Memory B cell (primary cell): ENCODE measurements at regions not wholly inside any gene's neighbourhood (a gene's known extent, or its start where the extent isn't known, plus 50 kb on each side); places are given as distances from the start of the nearest gene placed in this dataset.

Experiments
- ATAC-seq: fragments of 150-1000 bp; cut with Tn5 transposase; 2 replicates; pipeline ENCODE4 v1.10.0; 2021; ENCODE audit warnings: low read depth, mild to moderate bottlenecking, moderate library complexity
- DNase-seq, 2 donors: peaks; one replicate each; pipeline ENCODE4 v3.0.0; 2022; ENCODE audit warnings: low spot score in 2 of 2
- H3K27ac Mint-ChIP-seq: one replicate; pipeline ENCODE4 v1.8.0; 2022; ENCODE audit warnings: mild to moderate bottlenecking, moderate library complexity, mixed read lengths
- H3K27me3 Mint-ChIP-seq: one replicate; pipeline ENCODE4 v1.8.0; 2022; ENCODE audit warnings: mixed read lengths
- H3K36me3 Mint-ChIP-seq: one replicate; pipeline ENCODE4 v1.8.0; 2022; ENCODE audit warnings: mild to moderate bottlenecking, mixed read lengths
- H3K4me1 Mint-ChIP-seq: one replicate; pipeline ENCODE4 v1.8.0; 2022; ENCODE audit warnings: mixed read lengths
- H3K4me3 Mint-ChIP-seq: one replicate; pipeline ENCODE4 v1.8.0; 2022; ENCODE audit warnings: mild to moderate bottlenecking, moderate library complexity, mixed read lengths
- H3K9me3 Mint-ChIP-seq: one replicate; pipeline ENCODE4 v1.8.0; 2022; ENCODE audit warnings: mixed read lengths

DNA sequence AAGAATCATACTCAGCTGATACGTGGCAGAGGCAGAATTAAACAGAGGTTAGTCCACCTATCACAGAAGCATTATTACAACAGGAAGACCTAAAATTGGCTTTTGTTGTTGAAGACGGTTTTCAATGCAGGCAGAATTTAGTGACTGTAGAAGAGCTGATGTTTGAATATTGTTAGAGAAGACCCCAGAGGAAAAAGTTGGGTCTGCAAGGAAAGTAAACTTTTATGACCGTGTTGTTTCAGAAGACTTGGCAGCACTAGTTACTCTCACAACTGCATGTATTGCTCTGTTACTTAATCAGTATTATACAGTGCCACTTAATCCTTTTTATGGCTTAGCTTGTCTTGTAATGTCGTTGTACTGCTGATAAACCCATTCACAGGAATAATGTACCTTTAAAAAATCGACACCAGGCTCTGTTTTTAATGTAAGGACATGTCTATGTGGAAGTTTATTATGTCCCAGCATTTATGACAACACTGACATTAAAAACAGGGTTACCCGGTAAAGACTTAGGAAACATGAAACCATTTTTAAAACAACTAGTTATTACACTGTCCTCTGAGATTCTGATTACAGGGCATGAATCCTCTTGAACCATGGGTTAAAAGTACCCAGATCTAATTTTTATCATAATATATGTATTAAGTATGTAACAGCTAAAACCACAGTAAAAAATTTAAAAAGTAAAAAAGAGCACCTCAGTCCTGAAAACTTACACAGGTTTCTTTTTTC, 235.4 kb downstream of the TTLL7 start:
- no peak for DNase-seq
- peaks cover 2% of the 10 kb centered on the region for H3K27me3 Mint-ChIP-seq
- ATAC-seq, result no peak
- H3K27ac Mint-ChIP-seq, result no peak overlapping the region
- no peaks in the 10 kb centered on the region for H3K9me3 Mint-ChIP-seq
- H3K4me1 Mint-ChIP-seq, result peaks cover 21% of the 10 kb centered on the region
- no peak overlapping the region for H3K4me3 Mint-ChIP-seq
- H3K36me3 Mint-ChIP-seq, result no peaks in the 10 kb centered on the region

DNA sequence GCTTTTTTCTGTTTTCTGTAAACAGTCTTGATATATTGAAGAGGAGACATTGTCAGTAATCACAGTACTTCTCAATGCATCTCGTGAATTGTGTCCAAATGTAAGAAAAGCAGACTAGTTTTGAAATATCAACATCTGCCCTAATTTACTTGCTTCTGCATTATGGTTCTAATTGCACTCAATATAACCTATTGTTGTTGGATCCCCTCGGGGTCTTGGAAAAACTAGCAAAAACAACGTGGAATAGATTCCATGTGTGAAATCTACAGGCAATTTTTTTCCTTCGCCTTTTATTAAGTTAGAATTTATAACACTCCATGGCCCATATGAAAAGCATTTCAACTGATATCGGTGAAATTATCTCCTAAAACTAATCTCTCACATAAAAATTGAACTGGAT, 236.5 kb downstream of the TTLL7 start:
- Mint-ChIP-seq H3K27me3 (peaks cover 2% of the 10 kb centered on the region), H3K36me3 (no peaks in the 10 kb centered on the region), H3K4me3 (no peak overlapping the region), H3K4me1 (peaks cover 21% of the 10 kb centered on the region), H3K9me3 (no peaks in the 10 kb centered on the region), H3K27ac (no peak overlapping the region)
- no peak for DNase-seq
- ATAC-seq, result no peak

DNA sequence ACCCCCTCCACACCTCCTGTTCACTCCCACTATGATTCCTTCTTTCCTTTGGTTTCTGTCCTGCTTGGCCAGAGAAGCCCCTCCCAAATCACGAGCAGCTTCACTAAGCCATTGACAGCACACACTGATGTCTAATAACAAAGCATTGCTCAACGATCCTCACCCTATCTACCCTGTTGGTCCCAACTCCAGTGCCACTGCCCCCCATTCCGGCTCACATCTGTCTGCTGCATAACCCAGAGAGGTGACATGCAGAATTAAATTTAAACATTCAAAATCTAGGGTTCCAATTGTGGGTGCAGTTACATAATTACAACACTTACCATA, 236.9 kb downstream of the TTLL7 start:
- ATAC-seq (no peak), DNase-seq (no peak)
- peaks cover 21% of the 10 kb centered on the region for H3K4me1 Mint-ChIP-seq
- H3K27me3 Mint-ChIP-seq, result peaks cover 2% of the 10 kb centered on the region
- H3K36me3 Mint-ChIP-seq, result no peaks in the 10 kb centered on the region
- no peak overlapping the region for H3K4me3 Mint-ChIP-seq
- H3K27ac Mint-ChIP-seq, result no peak overlapping the region
- no peaks in the 10 kb centered on the region for H3K9me3 Mint-ChIP-seq

DNA sequence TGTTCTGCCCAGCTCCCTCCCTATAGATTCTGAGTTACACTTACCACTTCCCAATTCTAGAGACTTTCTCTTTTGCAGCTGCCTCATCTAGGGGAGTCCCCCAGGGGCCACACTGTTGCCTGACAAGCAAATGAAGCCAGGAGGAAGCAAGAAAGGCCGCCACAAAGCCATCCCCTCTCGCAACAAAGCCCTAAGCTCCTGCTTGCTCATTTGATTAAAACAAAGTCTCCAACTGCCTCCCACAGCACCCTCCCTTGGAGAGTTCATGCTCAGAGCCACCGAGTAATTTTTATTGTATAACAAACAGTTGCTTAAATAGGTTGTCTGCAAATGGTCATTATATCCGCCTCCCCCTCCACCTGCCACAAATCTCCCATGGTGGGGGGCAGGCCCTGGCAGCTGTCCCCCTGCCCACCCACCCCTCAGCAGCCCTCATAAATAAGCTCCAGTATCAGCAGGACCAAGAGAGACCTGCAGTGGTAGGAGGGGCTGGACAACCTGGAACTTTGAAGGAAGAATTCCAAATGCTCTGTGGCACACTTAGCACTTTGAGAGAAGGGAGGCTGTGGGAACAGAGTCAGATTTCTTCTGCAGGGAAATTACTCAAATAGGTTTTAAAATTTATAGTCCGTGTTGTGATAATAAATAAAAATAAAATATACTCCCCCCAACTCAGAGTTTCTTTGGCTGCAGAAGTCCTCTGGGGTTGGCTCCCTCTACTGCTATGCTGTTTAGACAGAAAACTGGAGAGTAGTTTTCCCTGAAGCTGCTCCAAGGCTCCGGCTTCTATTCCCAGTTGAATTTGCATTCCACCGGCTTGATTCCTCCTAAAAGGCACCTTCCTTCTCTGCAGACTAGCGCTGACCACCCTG, 237.5 kb downstream of the TTLL7 start:
- peaks cover 24% of the 10 kb centered on the region for H3K4me1 Mint-ChIP-seq
- ATAC-seq (peak; percentile 99), DNase-seq (peak; percentile 54 to 72)
- H3K4me3 Mint-ChIP-seq, result peak overlapping the region; percentile 32
- H3K27ac Mint-ChIP-seq, result no peak overlapping the region
- H3K36me3 Mint-ChIP-seq, result no peaks in the 10 kb centered on the region
- H3K9me3 Mint-ChIP-seq, result no peaks in the 10 kb centered on the region
- peaks cover 2% of the 10 kb centered on the region for H3K27me3 Mint-ChIP-seq

DNA sequence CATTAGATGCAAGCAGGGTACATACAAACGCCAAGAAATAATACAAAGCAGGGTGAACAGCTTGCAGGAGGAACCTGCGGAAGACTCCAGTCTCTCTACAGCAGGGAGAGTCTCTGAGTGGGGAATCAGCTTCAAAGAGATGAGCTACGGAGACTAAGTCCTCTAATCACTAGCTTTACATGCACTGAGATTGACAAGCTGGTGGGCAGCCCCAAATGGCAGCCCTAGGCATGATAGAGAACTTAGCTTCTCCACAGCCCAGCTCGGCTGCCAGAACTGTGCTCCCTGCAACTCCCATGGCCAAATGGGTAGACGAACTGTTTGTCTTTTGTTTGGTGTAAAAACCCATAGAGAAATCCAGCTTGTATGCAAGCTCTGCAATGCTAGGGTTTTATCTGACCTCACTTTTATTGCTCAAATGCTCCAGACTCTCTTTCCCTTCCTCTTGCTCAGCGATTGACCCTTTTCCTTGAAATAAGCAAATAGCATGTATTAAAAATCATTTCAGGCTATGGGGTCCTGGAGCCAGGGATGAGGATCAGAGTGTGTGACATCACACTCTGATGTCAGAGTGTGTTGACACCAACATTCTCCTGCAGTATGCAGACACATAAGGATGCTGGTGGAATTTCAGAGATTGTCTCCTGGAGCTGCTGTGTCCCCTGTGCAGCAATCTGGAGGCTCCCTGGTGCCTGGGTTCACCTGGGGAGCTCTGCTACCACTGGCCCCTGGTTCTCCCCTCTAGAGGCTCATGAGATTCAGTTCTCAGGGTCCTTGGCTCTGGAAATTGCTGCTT, 238.5 kb downstream of the TTLL7 start:
- peak; percentile 4 for ATAC-seq
- H3K9me3 Mint-ChIP-seq, result no peaks in the 10 kb centered on the region
- no peak for DNase-seq
- peaks cover 31% of the 10 kb centered on the region for H3K4me1 Mint-ChIP-seq
- no peak overlapping the region for H3K27ac Mint-ChIP-seq
- H3K27me3 Mint-ChIP-seq, result peaks cover 2% of the 10 kb centered on the region
- H3K4me3 Mint-ChIP-seq, result peak overlapping the region; percentile 32
- no peaks in the 10 kb centered on the region for H3K36me3 Mint-ChIP-seq

DNA sequence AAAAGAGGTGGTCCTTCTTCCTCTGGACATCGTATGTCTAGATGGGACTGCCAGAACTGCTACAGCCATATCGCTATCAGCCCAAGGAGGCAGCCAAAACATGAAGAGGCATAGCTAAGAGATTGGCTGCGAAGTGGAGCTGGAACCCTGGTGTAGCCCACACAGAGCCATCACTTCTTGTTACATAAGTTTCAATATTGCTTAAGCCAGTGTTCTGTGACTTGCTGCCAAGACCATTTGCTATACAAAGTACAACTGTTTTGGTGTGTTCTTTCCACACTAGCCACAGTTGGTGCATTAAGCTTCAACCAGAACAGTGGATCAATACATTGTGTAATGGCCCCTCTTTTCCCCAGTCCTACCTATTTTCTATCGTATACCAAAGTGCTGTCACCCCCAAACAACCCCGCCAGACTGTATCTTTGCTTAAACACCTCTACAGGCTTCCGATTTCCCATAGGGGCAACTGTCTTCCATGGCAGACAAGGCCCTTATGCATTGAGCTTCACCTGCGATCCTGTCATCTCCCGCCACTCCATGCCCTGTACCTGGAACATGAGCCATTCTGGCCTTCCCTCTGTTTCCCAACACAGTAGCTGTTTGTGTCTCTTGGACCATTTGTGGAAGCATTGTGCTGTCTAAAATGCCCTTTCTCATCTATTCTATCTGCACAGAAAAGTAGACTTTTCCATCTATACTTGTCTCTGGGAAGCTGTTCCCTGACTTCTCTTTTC, 241.8 kb downstream of the TTLL7 start:
- no peaks in the 10 kb centered on the region for H3K36me3 Mint-ChIP-seq
- no peaks in the 10 kb centered on the region for H3K9me3 Mint-ChIP-seq
- peaks cover 2% of the 10 kb centered on the region for H3K27me3 Mint-ChIP-seq
- no peak overlapping the region for H3K27ac Mint-ChIP-seq
- H3K4me1 Mint-ChIP-seq, result peaks cover 27% of the 10 kb centered on the region
- no peak for ATAC-seq
- H3K4me3 Mint-ChIP-seq, result no peak overlapping the region
- DNase-seq, result no peak

DNA sequence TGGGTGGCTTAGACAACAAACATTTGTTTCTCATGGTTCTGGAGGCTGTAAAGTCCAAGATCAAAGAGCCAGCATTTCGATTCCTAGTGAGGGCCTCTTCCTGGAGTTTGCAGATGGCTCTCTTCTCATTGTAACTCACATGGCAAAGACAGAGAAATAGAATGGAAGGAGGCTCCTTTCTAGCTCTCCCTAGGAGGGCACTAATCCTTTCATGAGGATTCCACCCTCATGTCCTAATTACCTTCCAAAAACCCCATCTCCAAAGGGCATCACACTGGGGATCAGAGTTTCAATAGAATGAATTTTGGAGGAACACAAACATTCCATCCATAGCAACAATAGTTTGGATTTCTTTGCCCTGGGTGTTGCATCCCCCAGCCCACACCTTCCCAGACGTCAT, 247.3 kb downstream of the TTLL7 start:
- Mint-ChIP-seq H3K4me3 (no peak overlapping the region), H3K4me1 (peaks cover 15% of the 10 kb centered on the region), H3K27ac (no peak overlapping the region), H3K9me3 (peaks cover 3% of the 10 kb centered on the region), H3K27me3 (no peaks in the 10 kb centered on the region), H3K36me3 (no peaks in the 10 kb centered on the region)
- no peak for ATAC-seq
- no peak for DNase-seq

DNA sequence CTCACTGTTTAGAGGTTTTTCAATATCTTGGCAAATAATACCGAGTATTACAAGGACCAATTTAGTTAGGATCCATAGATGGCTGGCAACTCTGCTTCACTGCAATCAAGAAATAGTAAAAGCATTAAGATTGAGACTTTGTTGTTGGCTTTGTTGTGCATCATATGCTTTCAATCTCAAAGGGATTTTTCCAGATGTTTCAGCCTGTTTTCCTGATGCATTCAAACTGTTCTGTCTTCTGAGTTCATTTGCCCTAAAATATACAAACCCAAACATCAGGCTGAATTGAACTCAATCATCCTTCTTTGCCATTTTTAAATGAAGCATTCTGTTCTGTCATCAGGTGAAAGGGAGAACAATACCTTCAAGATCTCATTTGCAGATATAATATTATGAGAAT, 248.7 kb downstream of the TTLL7 start:
- Mint-ChIP-seq H3K27ac (no peak overlapping the region), H3K36me3 (no peaks in the 10 kb centered on the region), H3K4me3 (no peak overlapping the region), H3K27me3 (no peaks in the 10 kb centered on the region), H3K4me1 (peaks cover 13% of the 10 kb centered on the region), H3K9me3 (peaks cover 3% of the 10 kb centered on the region)
- DNase-seq (no peak), ATAC-seq (no peak)

DNA sequence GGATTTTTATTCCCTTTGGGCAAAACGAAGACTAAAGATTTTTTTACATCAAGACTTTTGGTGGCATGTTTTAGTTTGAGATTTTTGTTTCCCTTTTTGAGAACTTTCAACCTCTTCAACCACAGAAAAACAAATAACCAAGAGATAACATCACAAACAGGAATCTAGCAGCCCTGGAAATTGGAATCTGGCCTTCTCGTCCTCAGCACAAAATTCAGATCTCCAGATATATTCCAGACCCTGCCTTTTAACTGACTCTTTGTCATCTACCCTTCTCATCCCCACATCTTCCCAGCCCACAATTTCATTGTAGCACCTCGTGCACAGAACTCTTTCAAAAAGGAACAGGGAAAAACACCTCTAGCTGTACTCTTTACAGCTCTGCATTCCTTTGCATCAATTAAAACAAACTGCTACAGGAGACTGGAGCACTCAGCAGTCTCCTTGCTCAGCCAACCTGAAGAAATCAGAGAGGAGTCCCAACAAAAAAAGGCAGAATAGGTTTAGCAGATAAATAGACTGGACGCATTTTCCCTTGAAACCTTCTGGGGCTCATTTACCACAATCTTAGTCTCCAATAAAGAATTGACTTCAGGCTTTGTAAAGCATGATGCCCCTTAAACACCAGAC, 251.0 kb downstream of the TTLL7 start:
- Mint-ChIP-seq H3K4me3 (no peak overlapping the region), H3K9me3 (peaks cover 3% of the 10 kb centered on the region), H3K36me3 (no peaks in the 10 kb centered on the region), H3K4me1 (peaks cover 19% of the 10 kb centered on the region), H3K27ac (no peak overlapping the region), H3K27me3 (no peaks in the 10 kb centered on the region)
- no peak for DNase-seq
- no peak for ATAC-seq

DNA sequence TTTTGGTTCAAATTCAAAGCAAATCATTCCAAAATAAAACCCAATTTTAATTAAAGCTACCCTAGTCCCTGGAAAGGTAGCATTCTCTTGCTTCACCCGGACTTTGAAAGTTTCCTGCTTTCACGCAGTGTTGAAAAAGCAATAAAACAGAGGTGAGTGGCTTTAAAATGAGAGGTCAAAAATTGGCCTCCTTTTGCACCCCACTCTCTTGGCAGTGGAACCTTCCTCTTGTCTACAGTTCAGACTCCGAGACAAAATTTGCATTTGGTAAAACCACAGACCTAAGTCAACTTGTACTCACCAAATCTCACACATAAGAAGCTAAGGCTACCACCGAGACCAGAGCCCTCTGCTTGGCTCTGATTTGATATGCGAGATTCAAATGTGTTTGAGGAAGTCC, 252.7 kb downstream of the TTLL7 start:
- DNase-seq (peak in 1 of 2 donors; percentile 15), ATAC-seq (peak; percentile 97)
- Mint-ChIP-seq H3K4me3 (peak overlapping the region; percentile 55), H3K36me3 (no peaks in the 10 kb centered on the region), H3K27me3 (no peaks in the 10 kb centered on the region), H3K9me3 (no peaks in the 10 kb centered on the region), H3K4me1 (peaks cover 23% of the 10 kb centered on the region), H3K27ac (no peak overlapping the region)

DNA sequence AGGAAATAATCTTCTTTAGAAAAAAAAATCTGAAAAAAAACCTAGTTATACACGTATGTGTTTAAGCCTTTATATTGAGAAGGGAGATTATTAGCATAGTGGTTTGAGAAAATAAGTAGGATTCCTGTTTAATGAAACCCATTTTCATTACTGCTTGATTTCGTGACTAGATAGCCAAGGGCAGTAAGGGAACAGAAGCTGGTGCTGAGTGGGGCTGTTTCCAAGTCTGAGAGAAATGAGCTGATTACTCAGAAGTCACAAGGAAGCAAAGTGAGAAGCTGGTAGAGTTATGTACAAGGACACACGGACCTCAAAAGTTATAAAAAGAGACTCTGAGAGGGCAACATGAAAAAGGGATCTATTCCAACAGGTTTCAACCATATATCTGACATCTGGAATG, 256.5 kb downstream of the TTLL7 start:
- no peak overlapping the region for H3K4me3 Mint-ChIP-seq
- no peaks in the 10 kb centered on the region for H3K27me3 Mint-ChIP-seq
- no peak overlapping the region for H3K27ac Mint-ChIP-seq
- H3K9me3 Mint-ChIP-seq, result no peaks in the 10 kb centered on the region
- DNase-seq (no peak), ATAC-seq (no peak)
- H3K4me1 Mint-ChIP-seq, result peaks cover 23% of the 10 kb centered on the region
- H3K36me3 Mint-ChIP-seq, result no peaks in the 10 kb centered on the region

DNA sequence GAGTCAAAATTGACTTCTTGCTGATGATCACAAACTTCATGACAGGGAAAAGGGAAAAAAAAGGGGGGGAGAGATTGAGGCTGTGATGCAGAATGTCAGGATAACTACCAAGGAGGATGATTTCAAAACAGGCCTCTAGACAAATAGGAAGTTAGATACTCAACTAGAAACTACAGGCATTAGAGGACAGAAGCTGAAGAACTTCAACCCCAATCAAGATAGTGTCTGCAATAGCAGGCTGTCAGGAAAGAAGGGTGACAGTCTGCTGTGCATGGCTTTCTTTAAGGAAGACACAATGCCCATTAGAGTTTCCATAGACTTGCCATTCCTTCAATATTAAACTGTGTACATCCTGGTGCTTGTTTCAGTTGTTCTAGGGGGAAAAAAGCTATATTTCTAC, 257.2 kb downstream of the TTLL7 start:
- H3K27ac Mint-ChIP-seq, result no peak overlapping the region
- no peaks in the 10 kb centered on the region for H3K27me3 Mint-ChIP-seq

DNA sequence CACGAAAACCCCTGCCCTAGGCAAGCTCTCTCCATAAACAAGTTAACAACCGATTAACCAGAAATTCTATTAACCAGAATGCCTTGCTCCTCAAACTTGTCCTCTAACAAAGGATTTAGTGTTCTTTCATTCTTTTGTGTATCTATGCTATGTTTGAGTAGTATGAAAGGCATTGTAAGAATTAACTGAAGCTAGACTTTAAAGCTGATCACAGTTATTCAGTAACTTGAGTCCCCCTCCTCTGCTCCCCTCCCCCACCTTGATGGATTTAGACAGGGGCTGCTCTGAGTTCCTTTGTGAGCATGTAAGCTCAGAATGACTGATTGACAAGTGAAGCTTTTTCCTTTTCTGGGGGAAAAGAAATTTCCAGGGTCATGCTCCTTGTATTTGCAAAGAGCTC, 257.6 kb downstream of the TTLL7 start:
- Mint-ChIP-seq H3K27ac (no peak overlapping the region), H3K27me3 (no peaks in the 10 kb centered on the region), H3K4me3 (no peak overlapping the region), H3K9me3 (no peaks in the 10 kb centered on the region), H3K4me1 (peaks cover 15% of the 10 kb centered on the region), H3K36me3 (no peaks in the 10 kb centered on the region)
- DNase-seq (no peak), ATAC-seq (no peak)

More for the DNA sequence above, 257.2 kb downstream of the TTLL7 start:
- peaks cover 19% of the 10 kb centered on the region for H3K4me1 Mint-ChIP-seq
- DNase-seq (no peak), ATAC-seq (no peak)
- H3K9me3 Mint-ChIP-seq, result no peaks in the 10 kb centered on the region
- no peak overlapping the region for H3K4me3 Mint-ChIP-seq
- H3K36me3 Mint-ChIP-seq, result no peaks in the 10 kb centered on the region
